K562 (cell line): ENCODE measurements at regions not wholly inside any gene's neighbourhood (a gene's known extent, or its start where the extent isn't known, plus 50 kb on each side); places are given as distances from the start of the nearest gene placed in this dataset.

ENCODE experiments used
- ATAC-seq: fragments of 200-7000 bp; cut with Tn5 transposase; 3 replicates; pipeline ENCODE4 v1.9.1; 2020; ENCODE audit warnings: moderate library complexity
- BruUV-seq: library from RNA; stranded (reverse); fragments of 400-500 nt; replicated peaks from 2 replicates; lab custom pipeline; 2021; lab: Mats Ljungman, UMichigan
- CTCF ChIA-PET: fragments of 300-600 bp; formaldehyde crosslinking; extraction: SDS; loops from one replicate; lab custom pipeline; 2021; ENCODE audit warnings: low intra/inter-chr PET ratio; lab: Yijun Ruan, JAX
- POLR2A ChIA-PET: fragments of 300-600, 350-650 bp; sonication (Branson Sonifier 250); formaldehyde crosslinking; extraction: SDS; loops from one replicate; lab custom pipeline; 2021; ENCODE audit warnings: antibody characterized with exemption, inconsistent platforms; lab: Yijun Ruan, JAX
- DNase-seq, 4 experiments: peaks; one replicate each; pipeline versions ENCODE4 v3.0.0 to v3.0.0-alpha.2; 2011 to 2018; ENCODE audit warnings: low spot score in 3 of 4, mixed read lengths in 3 of 4; ENCODE audit errors: extremely low read depth in 1 of 4
- FAIRE-seq: peaks from 2 replicates; lab custom pipeline; 2011; peaks lifted over from hg19 to GRCh38; lab: Jason Lieb, UNC
- H2AFZ ChIP-seq: 2 replicates; pipeline ENCODE4 v1.6.0; 2011; ENCODE audit warnings: low read depth, low read length, control low read depth, inconsistent platforms
- H3K27ac ChIP-seq: fragments of 200-600 bp; 3 replicates; pipeline ENCODE4 v1.8.0; 2011; ENCODE audit warnings: low read depth, mild to moderate bottlenecking, control low read depth, inconsistent platforms, low read length, moderate library complexity, mixed read lengths; ENCODE audit errors: extremely low read depth
- H3K27me3 ChIP-seq, 2 experiments: fragments of 300-600 bp in 1 of 2; 2 replicates in 1 of 2; 3 replicates in 1 of 2; pipeline versions ENCODE4 v1.6.0 to v1.8.0; 2011; ENCODE audit warnings: inconsistent platforms in 2 of 2, low read length in 2 of 2, mild to moderate bottlenecking in 1 of 2, mixed read lengths in 1 of 2, moderate library complexity in 1 of 2; ENCODE audit not compliant: control insufficient read depth in 2 of 2, insufficient read depth in 2 of 2
- H3K36me3 ChIP-seq: fragments of 300-600 bp; 3 replicates; pipeline ENCODE4 v1.8.0; 2011; ENCODE audit warnings: mild to moderate bottlenecking, low read length, inconsistent platforms; ENCODE audit not compliant: control insufficient read depth, insufficient read depth
- H3K4me1 ChIP-seq, 2 experiments: fragments of 200-600 bp in 1 of 2; replicated peaks in 1 of 2; 2 replicates in 1 of 2; 3 replicates in 1 of 2; pipeline versions ENCODE4 v1.5.1 to v1.8.0; 2011; ENCODE audit warnings: inconsistent platforms in 2 of 2, low read length in 2 of 2, mild to moderate bottlenecking in 1 of 2, mixed read lengths in 1 of 2, moderate library complexity in 1 of 2; ENCODE audit not compliant: control insufficient read depth in 2 of 2, insufficient read depth in 2 of 2
- H3K4me2 ChIP-seq: 2 replicates; pipeline ENCODE4 v1.6.1; 2011; ENCODE audit warnings: low read length, control low read depth, inconsistent platforms, mixed read lengths; ENCODE audit not compliant: insufficient read depth
- H3K4me3 ChIP-seq: fragments of 200-600 bp; sonication (generic), shearing (Covaris generic); 2 replicates; pipeline ENCODE4 v1.5.1; 2016; ENCODE audit warnings: control low read depth, inconsistent platforms
- H3K79me2 ChIP-seq: fragments of 200-600 bp; 3 replicates; pipeline ENCODE4 v1.8.0; 2011; ENCODE audit warnings: low read length, inconsistent platforms; ENCODE audit not compliant: control insufficient read depth, insufficient read depth
- H3K9ac ChIP-seq, 2 experiments: 2 replicates each; pipeline versions ENCODE4 v1.6.0 to v1.6.1; 2011; ENCODE audit warnings: low read depth in 2 of 2, low read length in 2 of 2, control low read depth in 1 of 2, inconsistent platforms in 1 of 2, mild to moderate bottlenecking in 1 of 2, mixed read lengths in 1 of 2; ENCODE audit not compliant: insufficient read depth in 1 of 2
- H3K9me1 ChIP-seq: one replicate; pipeline ENCODE4 v1.6.0; 2011; ENCODE audit warnings: inconsistent platforms, mild to moderate bottlenecking, low read length, moderate library complexity; ENCODE audit not compliant: control insufficient read depth, insufficient read depth
- H3K9me3 ChIP-seq: replicated peaks from 2 replicates; pipeline ENCODE4 v1.5.1; 2011; ENCODE audit warnings: low read depth, low read length, inconsistent platforms; ENCODE audit not compliant: control insufficient read depth, insufficient read depth
- H4K20me1 ChIP-seq: replicated peaks from 2 replicates; pipeline ENCODE4 v1.6.1; 2011; ENCODE audit warnings: low read length, inconsistent platforms, mixed read lengths; ENCODE audit not compliant: control insufficient read depth, insufficient read depth
- CEBPG ChIP-seq, 3 experiments: fragments of 200-800 bp in 1 of 3; sonication (Bioruptor generic) in 1 of 3; sonication (generic) in 1 of 3; formaldehyde crosslinking in 1 of 3; IDR thresholded peaks in 2 of 3; conservative IDR thresholded peaks in 1 of 3; 2 replicates each; pipeline versions ENCODE4 v1.6.1 to v1.8.0; 2016 to 2022; ENCODE audit warnings: missing compliant biosample characterization in 2 of 3, missing genetic modification characterization in 2 of 3, mild to moderate bottlenecking in 1 of 3, missing genetic modification reagents in 1 of 3
- CHCHD3 ChIP-seq: fragments of 250-450 bp; sonication (Bioruptor Pico); IDR thresholded peaks from 2 replicates; pipeline ENCODE4 v2.1.2; 2022; ENCODE audit warnings: mild to moderate bottlenecking
- HNRNPH1 ChIP-seq: fragments of 200-400 bp; formaldehyde crosslinking; optimal IDR thresholded peaks from 2 replicates; pipeline ENCODE3; 2017; ENCODE audit warnings: low read depth, mild to moderate bottlenecking, low read length, moderate library complexity
- SRF ChIP-seq, 2 experiments: fragments of 250-450, 450-650 bp in 1 of 2; sonication (Bioruptor Pico) in 1 of 2; sonication (generic) in 1 of 2; formaldehyde crosslinking; IDR thresholded peaks; 2 replicates each; pipeline versions ENCODE4 v1.5.0 to v1.5.1; 2020 to 2022; ENCODE audit warnings: mild to moderate bottlenecking in 1 of 2, missing genetic modification reagents in 1 of 2
- ZNF175 ChIP-seq: fragments of 200-800 bp; sonication (Bioruptor generic); IDR thresholded peaks from 2 replicates; pipeline ENCODE4 v1.6.1; 2016; ENCODE audit warnings: low read depth, mild to moderate bottlenecking, missing genetic modification characterization, missing compliant biosample characterization
- WGBS: fragments of 100-300 bp; shearing (Covaris generic); methylation state at CpG from one replicate; pipeline ENCODE4 v1.1.6; 2016; ENCODE audit warnings: low coverage, mixed read lengths; ENCODE audit not compliant: insufficient coverage; ENCODE audit errors: missing lambda C conversion rate; 5-methylcytosine and 5-hydroxymethylcytosine counted together
- in situ Hi-C: fragments of 300-500 bp; cut with MboI; formaldehyde crosslinking; loops from 4 replicates; pipeline ENCODE4 v1.15.0; 2018; ENCODE audit warnings: inconsistent platforms, mixed read lengths
- intact Hi-C: fragments of 100-400 bp; cut with micrococcal nuclease; formaldehyde crosslinking; loops from 2 replicates; pipeline ENCODE4 v1.14.2; 2022
- TF ChIP-seq, protein P1 (sequence below), 2 experiments: fragments of 450-650 bp; conservative IDR thresholded peaks; 2 replicates each; pipeline ENCODE4 v1.6.1; 2017; ENCODE audit warnings: mild to moderate bottlenecking in 2 of 2, moderate library complexity in 2 of 2

DNA sequence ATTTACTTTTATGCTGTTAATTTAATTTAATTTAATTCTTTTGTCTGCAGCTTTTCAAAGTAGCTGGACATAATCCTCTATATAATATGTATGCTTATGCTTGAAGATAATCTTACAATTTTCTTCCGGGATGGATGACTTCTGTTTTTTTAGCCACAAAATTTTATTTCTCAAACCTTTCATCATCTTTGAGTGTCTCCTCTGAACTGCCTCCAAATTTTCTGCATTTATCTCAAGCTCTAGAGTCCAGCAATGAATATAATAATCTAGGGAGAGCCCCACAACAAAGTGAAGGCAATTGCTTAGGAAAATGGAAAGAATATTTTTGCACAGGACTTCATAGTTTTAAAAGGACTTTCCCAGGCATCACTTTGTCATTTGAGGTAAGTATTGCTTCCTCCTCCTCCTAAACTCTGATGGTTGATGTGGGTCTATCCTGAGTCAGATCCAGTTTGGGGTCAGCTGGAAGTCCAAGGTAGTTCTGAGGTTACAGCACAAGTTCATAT, 53.7 kb upstream of the FAM3C start:
- BruUV-seq: no TSS peak
- H3K27ac ChIP-seq: no peak overlapping the region

More for the DNA sequence above, 53.7 kb upstream of the FAM3C start:
- in situ Hi-C loops (no loop called here), intact Hi-C loops (no loop called here)
- H4K20me1 ChIP-seq: no peaks in the 10 kb centered on the region
- H3K27me3 ChIP-seq: peaks cover 0 to 6% of the 10 kb centered on the region in 2 experiments; a peak in 1 of 5 replicates
- H3K4me3 ChIP-seq: no peak overlapping the region
- ChIA-PET CTCF (no interaction called here), POLR2A (interaction anchor here (0.9 to 1.1 kb wide), 2 partner anchors 10 to 54 kb away, joined by 3 read pairs; no protein-coding TSS in a partner anchor)
- no peak overlapping the region for H3K4me2 ChIP-seq
- FAIRE-seq (no peak), DNase-seq (no peak), ATAC-seq (no peak)
- H3K36me3 ChIP-seq: no peaks in the 10 kb centered on the region
- no peaks in the 10 kb centered on the region for H3K4me1 ChIP-seq
- H3K9ac ChIP-seq: no peak overlapping the region
- TF ChIP-seq, protein P1, sequence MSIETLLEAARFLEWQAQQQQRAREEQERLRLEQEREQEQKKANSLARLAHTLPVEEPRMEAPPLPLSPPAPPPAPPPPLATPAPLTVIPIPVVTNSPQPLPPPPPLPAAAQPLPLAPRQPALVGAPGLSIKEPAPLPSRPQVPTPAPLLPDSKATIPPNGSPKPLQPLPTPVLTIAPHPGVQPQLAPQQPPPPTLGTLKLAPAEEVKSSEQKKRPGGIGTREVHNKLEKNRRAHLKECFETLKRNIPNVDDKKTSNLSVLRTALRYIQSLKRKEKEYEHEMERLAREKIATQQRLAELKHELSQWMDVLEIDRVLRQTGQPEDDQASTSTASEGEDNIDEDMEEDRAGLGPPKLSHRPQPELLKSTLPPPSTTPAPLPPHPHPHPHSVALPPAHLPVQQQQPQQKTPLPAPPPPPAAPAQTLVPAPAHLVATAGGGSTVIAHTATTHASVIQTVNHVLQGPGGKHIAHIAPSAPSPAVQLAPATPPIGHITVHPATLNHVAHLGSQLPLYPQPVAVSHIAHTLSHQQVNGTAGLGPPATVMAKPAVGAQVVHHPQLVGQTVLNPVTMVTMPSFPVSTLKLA (conservative IDR thresholded peaks at IDR 0.05): no peak
- TF ChIP-seq ZNF175 (CRISPR knock-in tag): peak; percentile 51; the same call in 1 of the 2 replicates
- TF ChIP-seq CEBPG (CRISPR knock-in tag; IDR thresholded peaks at IDR 0.05): no peak
- TF ChIP-seq CEBPG (tag; conservative IDR thresholded peaks at IDR 0.05 in 1 of 2, IDR thresholded peaks at IDR 0.05 in 1 of 2): peak; percentile 18 to 76; a peak in 2 of 4 replicates
- no peak for TF ChIP-seq HNRNPH1
- TF ChIP-seq SRF (CRISPR knock-in tag; IDR thresholded peaks at IDR 0.05): no peak
- TF ChIP-seq CHCHD3: no peak
- no peaks in the 10 kb centered on the region for H3K9me3 ChIP-seq
- H2AFZ ChIP-seq: no peak overlapping the region
- WGBS: 11% methylated on average over 1 of the region's 1 CpG
- H3K9me1 ChIP-seq: no peaks in the 10 kb centered on the region
- H3K79me2 ChIP-seq: no peaks in the 10 kb centered on the region
